Body of pancreas (tissue), 4 donors: ENCODE measurements at regions not wholly inside any gene's neighbourhood (a gene's known extent, or its start where the extent isn't known, plus 50 kb on each side); places are given as distances from the start of the nearest gene placed in this dataset.

ENCODE experiments used
- ATAC-seq: fragments of 150-250 bp; one replicate; pipeline ENCODE4 v1.9.1; 2016
- DNase-seq, 4 donors: peaks; one replicate each; pipeline ENCODE4 v3.0.0-alpha.2; 2019
- H3K27ac ChIP-seq, 4 donors: fragments of 200-600 bp; sonication (generic); 1 replicate in 3 of 4; 2 replicates in 1 of 4; pipeline versions ENCODE4 v1.5.1 to v1.6.1; 2016 to 2019; ENCODE audit warnings: mild to moderate bottlenecking in 1 of 4, mixed read lengths in 1 of 4, moderate library complexity in 1 of 4
- H3K27me3 ChIP-seq, 2 donors: fragments of 200-600 bp; sonication (generic); one replicate each; pipeline ENCODE4 v1.6.0; 2016; ENCODE audit warnings: mild to moderate bottlenecking in 1 of 2
- H3K36me3 ChIP-seq, 2 donors: fragments of 200-600 bp; sonication (generic); replicated peaks in 1 of 2; 2 replicates each; pipeline ENCODE4 v1.5.1; 2016; ENCODE audit warnings: low read depth in 2 of 2; ENCODE audit not compliant: insufficient read depth in 1 of 2
- H3K4me1 ChIP-seq: fragments of 200-600 bp; sonication (generic); one replicate; pipeline ENCODE4 v1.6.0; 2016
- H3K4me3 ChIP-seq, 2 donors: fragments of 200-600 bp; sonication (generic); 1 replicate in 1 of 2; 2 replicates in 1 of 2; pipeline ENCODE4 v1.5.1; 2016 to 2019
- H3K9me3 ChIP-seq, 3 donors: fragments of 200-600 bp; sonication (generic); 1 replicate in 2 of 3; 2 replicates in 1 of 3; pipeline ENCODE4 v1.5.1; 2016
- POLR2A ChIP-seq, 3 donors: fragments of 450-650 bp; IDR thresholded peaks; one replicate each; pipeline ENCODE4 v1.6.1; 2016; ENCODE audit warnings: antibody characterized with exemption in 3 of 3, mild to moderate bottlenecking in 2 of 3
- WGBS, 2 donors: methylation state at CpG; one replicate each; pipeline ENCODE4 v1.1.5; 2017; 5-methylcytosine and 5-hydroxymethylcytosine counted together
- intact Hi-C: fragments of 100-400 bp; cut with DNase I; formaldehyde crosslinking; loops from one replicate; pipeline ENCODE4 v1.15.1; 2023
- TF ChIP-seq, protein P1 (sequence below), 7 experiments: fragments of 450-650 bp in 4 of 7; fragments of 200-600 bp in 3 of 7; sonication (generic) in 3 of 7; IDR thresholded peaks; one replicate each; pipeline ENCODE4 v1.5.1; 2016 to 2019; ENCODE audit warnings: antibody characterized with exemption in 7 of 7

DNA sequence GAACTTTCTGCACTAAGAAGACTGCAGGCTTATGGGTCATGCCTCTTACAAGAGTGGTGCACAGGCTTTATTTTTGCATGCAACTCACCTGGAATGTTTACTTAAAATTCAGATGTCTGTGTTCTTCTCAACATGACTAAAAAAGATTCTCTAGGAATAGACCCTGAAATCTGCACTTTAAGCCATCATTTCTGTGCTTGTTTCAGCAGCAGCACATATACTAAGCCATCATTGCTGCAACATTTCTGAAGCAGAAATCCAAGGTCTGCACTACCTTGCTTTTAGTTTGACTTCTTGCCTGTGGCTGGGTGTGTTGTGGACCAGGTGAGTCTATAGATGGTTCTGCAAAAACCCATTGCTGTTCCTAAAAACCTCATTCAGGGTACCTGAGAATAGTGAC is 156.8 kb downstream of the CEP120 start:
- ATAC-seq, result no peak
- no peaks in the 10 kb centered on the region for H3K27me3 ChIP-seq
- no peaks in the 10 kb centered on the region for H3K36me3 ChIP-seq
- no peak for TF ChIP-seq POLR2A (IDR thresholded peaks at IDR 0.05)
- TF ChIP-seq, protein P1, sequence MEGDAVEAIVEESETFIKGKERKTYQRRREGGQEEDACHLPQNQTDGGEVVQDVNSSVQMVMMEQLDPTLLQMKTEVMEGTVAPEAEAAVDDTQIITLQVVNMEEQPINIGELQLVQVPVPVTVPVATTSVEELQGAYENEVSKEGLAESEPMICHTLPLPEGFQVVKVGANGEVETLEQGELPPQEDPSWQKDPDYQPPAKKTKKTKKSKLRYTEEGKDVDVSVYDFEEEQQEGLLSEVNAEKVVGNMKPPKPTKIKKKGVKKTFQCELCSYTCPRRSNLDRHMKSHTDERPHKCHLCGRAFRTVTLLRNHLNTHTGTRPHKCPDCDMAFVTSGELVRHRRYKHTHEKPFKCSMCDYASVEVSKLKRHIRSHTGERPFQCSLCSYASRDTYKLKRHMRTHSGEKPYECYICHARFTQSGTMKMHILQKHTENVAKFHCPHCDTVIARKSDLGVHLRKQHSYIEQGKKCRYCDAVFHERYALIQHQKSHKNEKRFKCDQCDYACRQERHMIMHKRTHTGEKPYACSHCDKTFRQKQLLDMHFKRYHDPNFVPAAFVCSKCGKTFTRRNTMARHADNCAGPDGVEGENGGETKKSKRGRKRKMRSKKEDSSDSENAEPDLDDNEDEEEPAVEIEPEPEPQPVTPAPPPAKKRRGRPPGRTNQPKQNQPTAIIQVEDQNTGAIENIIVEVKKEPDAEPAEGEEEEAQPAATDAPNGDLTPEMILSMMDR (IDR thresholded peaks at IDR 0.05), result no peak
- no peaks in the 10 kb centered on the region for H3K9me3 ChIP-seq
- H3K4me1 ChIP-seq, result peaks cover 6% of the 10 kb centered on the region
- H3K4me3 ChIP-seq, result no peak overlapping the region
- intact Hi-C loops, result no loop called here
- DNase-seq, result no peak
- no peak overlapping the region for H3K27ac ChIP-seq

DNA sequence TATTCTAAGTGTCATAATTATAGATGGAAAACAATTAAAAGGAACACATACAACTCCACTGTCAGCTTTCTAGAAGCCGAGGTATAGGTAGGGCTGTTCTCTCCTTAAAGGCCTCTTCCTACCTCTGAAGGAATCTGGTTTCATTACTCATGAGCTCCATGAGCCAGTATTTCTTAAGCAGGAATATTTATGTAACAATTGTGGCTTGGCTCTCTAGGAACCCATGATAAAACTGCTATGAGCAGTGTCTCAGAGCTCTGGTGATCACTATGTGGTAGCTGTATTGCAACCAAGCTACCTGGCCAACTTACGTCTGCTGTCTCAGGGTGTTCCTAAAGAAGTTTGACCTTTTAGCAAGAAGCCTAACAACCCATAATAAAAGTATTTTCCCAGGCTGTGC is 157.7 kb downstream of the CEP120 start:
- Histone ChIP-seq H3K27ac (no peak overlapping the region), H3K4me3 (no peak overlapping the region), H3K27me3 (no peaks in the 10 kb centered on the region), H3K9me3 (no peaks in the 10 kb centered on the region), H3K4me1 (peaks cover 6% of the 10 kb centered on the region), H3K36me3 (no peaks in the 10 kb centered on the region)
- TF ChIP-seq, protein P1 (IDR thresholded peaks at IDR 0.05), result no peak
- TF ChIP-seq POLR2A (IDR thresholded peaks at IDR 0.05), result no peak
- ATAC-seq (no peak), DNase-seq (no peak)
- intact Hi-C loops, result no loop called here
- WGBS, 2 donors, result 72 to 83% methylated on average over 2 of the region's 2 CpGs

DNA sequence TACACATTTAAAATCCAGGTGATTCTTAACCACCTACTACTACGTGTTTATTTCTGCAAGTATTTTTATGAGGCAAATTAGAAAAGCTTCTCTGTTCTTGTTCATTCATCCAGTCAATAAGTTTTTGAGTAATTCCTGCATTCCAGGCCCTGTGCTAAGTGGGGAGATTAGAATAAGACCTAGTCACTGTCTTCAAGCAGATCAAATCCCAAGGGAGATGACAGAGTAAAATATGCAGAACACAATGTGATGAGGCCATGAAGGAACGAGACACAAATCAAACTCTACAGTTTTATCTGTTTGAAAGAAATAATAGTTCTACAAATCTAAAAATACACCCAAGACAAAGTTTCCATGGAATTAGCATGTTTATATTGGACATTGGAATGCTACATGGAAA is 158.8 kb downstream of the CEP120 start:
- H3K27me3 ChIP-seq, result no peaks in the 10 kb centered on the region
- no peak overlapping the region for H3K27ac ChIP-seq
- ATAC-seq, result no peak
- H3K4me1 ChIP-seq, result no peaks in the 10 kb centered on the region
- 48 to 65% methylated on average over 2 of the region's 2 CpGs for WGBS, 2 donors
- no peaks in the 10 kb centered on the region for H3K9me3 ChIP-seq
- TF ChIP-seq, protein P1 (IDR thresholded peaks at IDR 0.05), result no peak
- no peak for TF ChIP-seq POLR2A (IDR thresholded peaks at IDR 0.05)
- no peak for DNase-seq
- H3K4me3 ChIP-seq, result no peak overlapping the region
- H3K36me3 ChIP-seq, result no peaks in the 10 kb centered on the region
- intact Hi-C loops, result no loop called here

DNA sequence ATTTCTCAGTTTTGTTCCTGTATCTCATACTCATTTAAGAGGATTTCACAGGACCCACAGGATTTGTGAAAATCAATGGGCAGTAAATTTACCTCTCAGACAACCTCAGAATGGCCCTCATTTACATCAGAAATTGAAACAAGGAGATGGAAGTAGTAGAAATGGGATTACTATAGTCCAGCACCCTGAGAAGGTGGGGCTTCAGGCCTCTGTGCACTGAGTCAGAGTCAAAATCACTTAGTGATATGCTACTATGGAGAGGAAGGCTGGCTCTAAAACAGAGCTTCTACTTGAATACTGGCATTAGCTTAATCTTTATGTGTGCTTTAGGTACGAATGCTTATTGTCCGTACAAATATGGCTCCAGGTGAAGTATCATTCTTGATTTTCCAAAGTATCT is 159.3 kb downstream of the CEP120 start:
- WGBS, 2 donors, result 70 to 74% methylated on average over 2 of the region's 2 CpGs
- no peaks in the 10 kb centered on the region for H3K36me3 ChIP-seq
- H3K4me1 ChIP-seq, result no peaks in the 10 kb centered on the region
- no peaks in the 10 kb centered on the region for H3K27me3 ChIP-seq
- H3K9me3 ChIP-seq, result no peaks in the 10 kb centered on the region
- DNase-seq (no peak), ATAC-seq (no peak)
- intact Hi-C loops, result no loop called here
- TF ChIP-seq POLR2A (IDR thresholded peaks at IDR 0.05), result no peak
- TF ChIP-seq, protein P1 (IDR thresholded peaks at IDR 0.05), result no peak
- no peak overlapping the region for H3K4me3 ChIP-seq
- no peak overlapping the region for H3K27ac ChIP-seq

DNA sequence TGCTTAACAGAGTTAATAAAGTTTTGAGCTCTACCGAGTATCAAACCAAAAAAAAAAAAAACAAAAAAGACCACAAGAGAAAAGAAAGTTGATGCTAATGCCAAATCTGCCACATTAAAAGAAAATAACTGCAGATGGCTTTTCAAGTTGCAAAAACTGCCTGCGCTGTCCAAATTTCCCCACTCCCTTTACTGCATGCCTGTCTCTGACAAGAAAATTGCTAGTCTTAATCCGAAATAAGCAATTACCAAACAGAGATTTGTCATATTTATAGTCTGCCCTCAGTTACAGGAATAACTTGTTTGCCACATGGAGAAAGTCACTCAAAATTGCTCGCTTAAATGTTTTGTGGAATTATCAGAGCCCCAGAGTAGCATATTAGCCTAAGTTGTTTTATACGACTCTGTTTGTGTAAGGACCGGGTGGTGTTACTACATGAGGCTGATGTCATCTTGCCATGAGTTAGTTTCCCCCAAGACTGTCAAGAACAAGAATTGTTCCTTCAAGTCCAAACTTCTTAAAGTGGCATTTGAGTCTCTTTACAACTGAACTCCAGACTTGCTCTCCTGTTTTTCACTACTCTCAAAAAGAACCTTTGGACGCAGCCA is 160.9 kb downstream of the CEP120 start:
- no peak for ATAC-seq
- Histone ChIP-seq H3K27me3 (no peaks in the 10 kb centered on the region), H3K36me3 (no peaks in the 10 kb centered on the region), H3K27ac (no peak overlapping the region), H3K4me3 (no peak overlapping the region), H3K4me1 (no peaks in the 10 kb centered on the region), H3K9me3 (peaks cover 0 to 1% (median 0%) of the 10 kb centered on the region in 3 donors)
- no peak for DNase-seq
- intact Hi-C loops, result no loop called here
- no peak for TF ChIP-seq POLR2A (IDR thresholded peaks at IDR 0.05)
- TF ChIP-seq, protein P1 (IDR thresholded peaks at IDR 0.05), result no peak
- 73 to 74% methylated on average over 7 of the region's 7 CpGs for WGBS, 2 donors
